ENCODE measurements at regions not wholly inside any gene's neighbourhood (a gene's known extent, or its start where the extent isn't known, plus 50 kb on each side); places are given as distances from the start of the nearest gene placed in this dataset.

DNA sequence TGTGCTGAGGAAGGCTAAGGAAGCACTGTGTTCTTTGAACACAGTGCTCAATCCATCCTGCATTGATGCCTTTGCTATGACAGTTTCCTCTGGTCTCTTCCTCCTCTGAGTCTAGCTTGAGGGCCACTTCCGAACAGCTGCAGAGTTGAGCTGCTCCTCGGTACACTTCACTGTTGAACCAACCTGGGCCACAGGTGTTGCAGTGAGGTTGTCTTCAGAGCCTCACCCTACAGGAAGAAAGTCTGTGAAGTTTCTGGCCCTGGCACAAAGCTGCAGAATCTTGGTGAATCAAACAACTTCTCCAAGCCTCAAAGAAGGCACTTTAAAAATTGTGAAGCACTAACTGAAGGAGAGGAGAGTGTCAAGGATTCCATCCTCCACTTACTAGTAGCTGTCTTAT is 394.0 kb downstream of the KCNRG start:
- TF ChIP-seq, protein P1, sequence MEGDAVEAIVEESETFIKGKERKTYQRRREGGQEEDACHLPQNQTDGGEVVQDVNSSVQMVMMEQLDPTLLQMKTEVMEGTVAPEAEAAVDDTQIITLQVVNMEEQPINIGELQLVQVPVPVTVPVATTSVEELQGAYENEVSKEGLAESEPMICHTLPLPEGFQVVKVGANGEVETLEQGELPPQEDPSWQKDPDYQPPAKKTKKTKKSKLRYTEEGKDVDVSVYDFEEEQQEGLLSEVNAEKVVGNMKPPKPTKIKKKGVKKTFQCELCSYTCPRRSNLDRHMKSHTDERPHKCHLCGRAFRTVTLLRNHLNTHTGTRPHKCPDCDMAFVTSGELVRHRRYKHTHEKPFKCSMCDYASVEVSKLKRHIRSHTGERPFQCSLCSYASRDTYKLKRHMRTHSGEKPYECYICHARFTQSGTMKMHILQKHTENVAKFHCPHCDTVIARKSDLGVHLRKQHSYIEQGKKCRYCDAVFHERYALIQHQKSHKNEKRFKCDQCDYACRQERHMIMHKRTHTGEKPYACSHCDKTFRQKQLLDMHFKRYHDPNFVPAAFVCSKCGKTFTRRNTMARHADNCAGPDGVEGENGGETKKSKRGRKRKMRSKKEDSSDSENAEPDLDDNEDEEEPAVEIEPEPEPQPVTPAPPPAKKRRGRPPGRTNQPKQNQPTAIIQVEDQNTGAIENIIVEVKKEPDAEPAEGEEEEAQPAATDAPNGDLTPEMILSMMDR (IDR thresholded peaks at IDR 0.05): no peak
- TF ChIP-seq ZFX (IDR thresholded peaks at IDR 0.05; ENCODE audit: borderline replicate concordance): no peak
